ENCODE measurements at regions not wholly inside any gene's neighbourhood (a gene's known extent, or its start where the extent isn't known, plus 50 kb on each side); places are given as distances from the start of the nearest gene placed in this dataset.
"Not testable (repeated sequence)": the region's sequence is repeated elsewhere in the genome, so short reads cannot be mapped to it uniquely, and the experiment has no call there.

DNA sequence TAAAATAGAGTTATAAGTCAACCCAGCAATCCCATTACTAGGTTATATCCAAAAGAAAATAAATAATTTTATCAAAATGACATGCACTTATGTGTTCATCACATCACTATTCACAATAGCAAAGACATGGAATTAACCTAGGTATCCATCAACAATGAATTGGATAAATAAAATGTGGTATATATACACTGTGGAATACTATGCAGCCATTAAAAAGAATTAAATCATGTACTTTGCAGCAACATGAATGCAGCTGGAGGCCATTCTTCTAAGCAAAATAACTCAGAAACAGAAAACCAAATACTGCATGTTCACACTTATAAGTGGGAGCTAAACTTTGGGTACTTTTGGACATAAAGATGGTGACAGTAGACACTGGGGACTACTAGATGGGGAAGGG, 626.0 kb downstream of the ADCYAP1 start:
- ATAC-seq, result no peak
- TF ChIP-seq, protein P1, sequence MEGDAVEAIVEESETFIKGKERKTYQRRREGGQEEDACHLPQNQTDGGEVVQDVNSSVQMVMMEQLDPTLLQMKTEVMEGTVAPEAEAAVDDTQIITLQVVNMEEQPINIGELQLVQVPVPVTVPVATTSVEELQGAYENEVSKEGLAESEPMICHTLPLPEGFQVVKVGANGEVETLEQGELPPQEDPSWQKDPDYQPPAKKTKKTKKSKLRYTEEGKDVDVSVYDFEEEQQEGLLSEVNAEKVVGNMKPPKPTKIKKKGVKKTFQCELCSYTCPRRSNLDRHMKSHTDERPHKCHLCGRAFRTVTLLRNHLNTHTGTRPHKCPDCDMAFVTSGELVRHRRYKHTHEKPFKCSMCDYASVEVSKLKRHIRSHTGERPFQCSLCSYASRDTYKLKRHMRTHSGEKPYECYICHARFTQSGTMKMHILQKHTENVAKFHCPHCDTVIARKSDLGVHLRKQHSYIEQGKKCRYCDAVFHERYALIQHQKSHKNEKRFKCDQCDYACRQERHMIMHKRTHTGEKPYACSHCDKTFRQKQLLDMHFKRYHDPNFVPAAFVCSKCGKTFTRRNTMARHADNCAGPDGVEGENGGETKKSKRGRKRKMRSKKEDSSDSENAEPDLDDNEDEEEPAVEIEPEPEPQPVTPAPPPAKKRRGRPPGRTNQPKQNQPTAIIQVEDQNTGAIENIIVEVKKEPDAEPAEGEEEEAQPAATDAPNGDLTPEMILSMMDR (IDR thresholded peaks at IDR 0.05), result no peak
- intact Hi-C loops (cut with DNase I), result no loop called here

DNA sequence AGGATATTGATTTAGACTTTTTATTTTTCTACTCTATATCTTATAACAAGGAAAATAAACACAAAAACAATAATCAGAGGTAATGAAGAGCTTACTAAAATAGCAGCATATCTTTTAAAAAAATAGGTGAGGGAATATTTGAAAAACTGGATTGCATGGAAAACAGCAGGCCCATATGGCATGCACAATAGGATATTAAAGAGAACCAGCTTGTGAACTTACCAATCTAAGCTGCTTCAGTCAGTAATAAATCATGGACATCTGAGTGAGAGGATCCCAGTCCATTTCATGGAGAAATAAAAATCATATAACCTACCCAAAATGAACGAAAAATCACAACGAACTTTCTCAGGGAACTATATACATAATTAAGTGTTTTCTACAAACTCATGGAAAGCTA, 634.6 kb downstream of the ADCYAP1 start:
- DNase-seq (no peak), ATAC-seq (no peak)
- H3K27me3 ChIP-seq (ENCODE audit: insufficient read depth in 3 of 3, low read length in 2 of 3), result no peaks in the 10 kb centered on the region

More for the DNA sequence above, 626.0 kb downstream of the ADCYAP1 start:
- no peaks in the 10 kb centered on the region for H3K9me3 ChIP-seq
- no peak overlapping the region for H3K27ac ChIP-seq
- no peaks in the 10 kb centered on the region for H3K36me3 ChIP-seq (ENCODE audit: insufficient read depth in 1 of 2, low read depth in 1 of 2)
- DNase-seq, result no peak
- no peak overlapping the region for H3K4me3 ChIP-seq
- H3K27me3 ChIP-seq (ENCODE audit: insufficient read depth in 3 of 3, low read length in 2 of 3), result no peaks in the 10 kb centered on the region
- H3K4me1 ChIP-seq, result no peaks in the 10 kb centered on the region

DNA sequence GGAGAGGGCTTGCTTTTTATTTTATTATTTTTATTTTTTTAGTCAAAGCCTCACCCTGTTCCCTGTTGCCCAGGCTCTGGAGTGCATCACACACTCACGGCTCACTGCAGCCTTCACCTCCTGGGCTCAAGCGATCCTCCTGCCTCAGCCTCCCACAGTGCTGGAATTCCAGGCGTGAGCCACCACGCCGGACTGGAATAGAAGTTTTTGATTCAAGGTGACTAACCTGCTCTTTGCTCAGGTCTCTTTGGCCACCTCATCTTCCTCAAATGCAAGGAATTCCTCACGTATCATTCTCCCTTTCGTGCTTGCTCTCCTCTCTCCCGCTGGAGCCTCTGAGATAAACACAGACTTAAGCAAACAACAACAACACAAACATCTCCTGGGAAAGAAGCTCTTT, 636.8 kb downstream of the ADCYAP1 start:
- Histone ChIP-seq H3K27me3 (ENCODE audit: insufficient read depth in 3 of 3, low read length in 2 of 3) (no peaks in the 10 kb centered on the region), H3K9me3 (no peaks in the 10 kb centered on the region), H3K27ac (no peak overlapping the region), H3K4me1 (no peaks in the 10 kb centered on the region), H3K36me3 (ENCODE audit: insufficient read depth in 1 of 2, low read depth in 1 of 2) (no peaks in the 10 kb centered on the region), H3K4me3 (no peak overlapping the region)
- intact Hi-C loops (cut with DNase I), result no loop called here
- ATAC-seq (no peak), DNase-seq (no peak)
- TF ChIP-seq, protein P1 (IDR thresholded peaks at IDR 0.05), result no peak
- 90 to 94% (median 90%) methylated on average over 8 of the region's 8 CpGs for WGBS, 3 donors

More for the DNA sequence above, 634.6 kb downstream of the ADCYAP1 start:
- Histone ChIP-seq H3K27ac (no peak overlapping the region), H3K4me1 (no peaks in the 10 kb centered on the region), H3K9me3 (no peaks in the 10 kb centered on the region), H3K4me3 (no peak overlapping the region), H3K36me3 (ENCODE audit: insufficient read depth in 1 of 2, low read depth in 1 of 2) (no peaks in the 10 kb centered on the region)
- TF ChIP-seq, protein P1 (IDR thresholded peaks at IDR 0.05), result no peak
- 81 to 90% (median 87%) methylated on average over 2 of the region's 2 CpGs for WGBS, 3 donors
- intact Hi-C loops (cut with DNase I), result no loop called here

DNA sequence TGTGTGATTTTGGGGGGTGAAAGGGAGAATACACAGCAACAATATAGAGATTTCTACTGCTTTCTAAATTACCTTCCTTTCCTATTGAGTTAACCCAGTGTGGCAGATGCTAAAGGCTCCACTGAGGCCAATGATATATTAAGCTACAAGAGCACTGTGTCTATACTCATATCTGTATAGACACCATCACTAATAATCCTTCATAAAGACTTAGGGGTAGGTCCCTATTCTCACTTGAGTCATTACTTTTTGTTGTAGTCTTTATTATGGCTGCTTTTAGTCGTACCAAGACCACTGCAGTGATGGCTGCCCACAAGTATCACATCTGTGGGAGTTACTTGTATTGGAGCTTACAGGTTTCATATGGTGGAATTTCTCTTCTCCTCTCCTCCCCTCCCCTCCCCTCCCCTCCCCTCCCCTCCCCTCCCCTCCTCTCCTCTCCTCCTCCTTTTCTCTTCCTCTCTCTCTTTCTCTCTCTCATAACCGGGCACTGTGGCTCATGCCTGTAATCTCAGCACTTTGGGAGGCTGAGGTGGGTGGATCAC, 637.6 kb downstream of the ADCYAP1 start:
- Histone ChIP-seq H3K36me3 (ENCODE audit: insufficient read depth in 1 of 2, low read depth in 1 of 2) (no peaks in the 10 kb centered on the region), H3K27ac (no peak overlapping the region), H3K9me3 (no peaks in the 10 kb centered on the region), H3K4me1 (no peaks in the 10 kb centered on the region), H3K27me3 (ENCODE audit: insufficient read depth in 3 of 3, low read length in 2 of 3) (no peaks in the 10 kb centered on the region), H3K4me3 (no peak overlapping the region)
- intact Hi-C loops (cut with DNase I), result no loop called here
- TF ChIP-seq, protein P1 (IDR thresholded peaks at IDR 0.05), result no peak
- WGBS, 3 donors, result 75 to 93% (median 85%) methylated on average over 1 to 2 of the region's 2 CpGs
- DNase-seq (no peak), ATAC-seq (no peak)

DNA sequence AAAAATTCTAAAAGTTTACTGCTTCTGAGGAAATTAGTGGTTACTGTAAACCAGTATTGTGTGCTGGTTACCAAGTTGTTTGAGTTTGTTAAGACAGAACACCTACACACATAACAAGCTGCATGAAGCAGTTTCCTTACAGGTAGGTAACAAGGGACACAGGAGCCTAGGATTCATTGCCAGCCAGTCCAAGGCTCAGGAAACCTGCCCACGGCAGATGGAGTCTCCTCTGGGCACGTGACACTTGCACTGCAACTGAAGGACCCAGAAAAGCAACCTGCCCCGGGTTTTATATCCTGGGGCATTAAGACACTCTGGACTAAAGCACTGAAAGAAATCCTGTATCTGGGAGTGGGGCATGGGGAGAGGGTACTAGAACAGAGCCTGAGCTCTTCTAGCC, 639.3 kb downstream of the ADCYAP1 start:
- H3K27me3 ChIP-seq (ENCODE audit: insufficient read depth in 3 of 3, low read length in 2 of 3), result no peaks in the 10 kb centered on the region
- intact Hi-C loops (cut with DNase I), result no loop called here
- ATAC-seq, result no peak
- 61 to 67% (median 66%) methylated on average over 3 of the region's 3 CpGs for WGBS, 3 donors
- no peaks in the 10 kb centered on the region for H3K36me3 ChIP-seq (ENCODE audit: insufficient read depth in 1 of 2, low read depth in 1 of 2)
- no peak overlapping the region for H3K27ac ChIP-seq
- no peaks in the 10 kb centered on the region for H3K4me1 ChIP-seq
- H3K4me3 ChIP-seq, result no peak overlapping the region
- no peak for DNase-seq
- TF ChIP-seq, protein P1 (IDR thresholded peaks at IDR 0.05), result no peak
- no peaks in the 10 kb centered on the region for H3K9me3 ChIP-seq

DNA sequence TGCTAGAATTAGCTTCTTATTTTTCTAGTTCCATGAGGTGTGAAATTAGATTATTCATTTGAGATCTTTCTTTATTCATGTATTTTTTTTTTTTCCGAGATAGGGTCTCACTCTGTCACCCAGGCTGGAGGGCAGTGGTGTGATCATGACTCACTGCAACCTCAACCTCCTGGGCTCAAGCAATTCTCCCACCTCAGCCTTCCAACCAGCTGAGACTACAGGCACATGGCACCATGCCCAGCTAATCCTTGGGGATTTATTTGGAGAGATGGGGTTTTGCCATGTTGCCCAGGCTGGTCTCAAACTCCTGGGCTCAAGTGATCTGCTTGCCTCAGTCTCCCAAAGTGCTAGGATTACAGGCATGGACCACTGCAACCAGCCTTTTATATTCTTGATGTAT, 653.0 kb downstream of the ADCYAP1 start:
- WGBS, 3 donors, result 61 to 83% (median 73%) methylated on average over 1 of the region's 1 CpG
- H3K27me3 ChIP-seq (ENCODE audit: insufficient read depth in 3 of 3, low read length in 2 of 3); ATAC-seq; H3K4me3 ChIP-seq; H3K4me1 ChIP-seq; intact Hi-C loops (cut with DNase I); H3K36me3 ChIP-seq (ENCODE audit: insufficient read depth in 1 of 2, low read depth in 1 of 2); H3K9me3 ChIP-seq; H3K27ac ChIP-seq; DNase-seq: not testable (repeated sequence)
